CD4-positive, alpha-beta T cell treated with Interleukin-15 for 4 hours (primary cell): ENCODE measurements at regions not wholly inside any gene's neighbourhood (a gene's known extent, or its start where the extent isn't known, plus 50 kb on each side); places are given as distances from the start of the nearest gene placed in this dataset.
"Not testable (repeated sequence)": the region's sequence is repeated elsewhere in the genome, so short reads cannot be mapped to it uniquely, and the experiment has no call there.

ENCODE experiments used
- DNase-seq: peaks from one replicate; pipeline ENCODE4 v3.0.0-alpha.2; 2020; ENCODE audit warnings: low spot score

DNA sequence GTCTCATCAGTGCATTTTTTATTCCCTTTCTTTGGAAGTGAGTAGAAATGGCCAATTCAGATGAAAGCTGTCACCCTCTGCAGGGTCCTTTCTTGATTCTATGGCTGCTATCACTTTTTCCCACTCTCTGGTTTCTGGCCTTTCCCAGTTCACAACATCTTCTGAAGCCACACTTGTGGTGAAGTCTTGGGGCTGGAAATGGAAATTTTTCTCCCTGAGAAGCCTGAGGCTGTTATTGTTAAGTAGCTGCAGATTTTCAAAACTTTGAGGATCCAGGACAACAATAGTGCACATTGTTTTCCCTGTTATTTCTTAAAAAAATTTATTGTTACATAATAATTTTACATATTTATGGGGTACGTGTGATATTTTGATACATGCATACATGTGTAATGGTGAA, 250.3 kb upstream of the RASGRP1 start:
- no peak for DNase-seq

DNA sequence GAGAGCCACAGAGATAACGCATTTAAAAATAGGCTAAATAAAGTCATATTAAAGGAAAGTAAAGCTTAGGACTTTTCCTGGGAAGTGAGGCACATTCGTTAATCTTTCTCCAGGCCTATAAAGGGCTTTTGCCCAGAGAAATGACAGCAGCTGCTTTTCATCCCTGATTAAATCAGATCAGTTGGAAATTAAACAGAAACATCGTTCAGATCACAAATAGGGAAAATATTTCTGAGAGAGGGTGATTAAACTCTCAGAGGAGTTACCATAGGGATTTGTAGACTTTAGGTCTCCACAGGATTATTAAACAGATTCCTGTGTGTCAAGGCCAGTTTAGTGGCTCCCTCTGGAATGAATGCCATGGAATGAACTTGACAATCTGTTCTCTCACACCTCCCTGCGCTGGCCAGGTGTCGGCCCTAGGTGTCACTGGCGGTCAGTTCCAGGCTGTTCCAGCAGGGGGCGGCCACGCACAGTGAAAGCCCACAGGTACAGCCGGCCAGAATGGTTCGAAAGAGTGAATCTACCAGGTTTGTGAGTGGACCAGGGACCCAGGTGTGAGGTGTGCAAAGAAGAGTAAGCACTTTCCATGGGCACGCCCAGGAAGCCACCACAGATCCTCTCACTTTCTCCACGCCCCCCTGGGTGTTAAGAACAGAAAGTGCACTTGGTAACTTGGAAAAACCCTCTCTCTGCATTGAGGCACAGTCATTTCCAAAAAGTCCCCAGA, 253.0 kb upstream of the RASGRP1 start:
- DNase-seq = peak; percentile 80

DNA sequence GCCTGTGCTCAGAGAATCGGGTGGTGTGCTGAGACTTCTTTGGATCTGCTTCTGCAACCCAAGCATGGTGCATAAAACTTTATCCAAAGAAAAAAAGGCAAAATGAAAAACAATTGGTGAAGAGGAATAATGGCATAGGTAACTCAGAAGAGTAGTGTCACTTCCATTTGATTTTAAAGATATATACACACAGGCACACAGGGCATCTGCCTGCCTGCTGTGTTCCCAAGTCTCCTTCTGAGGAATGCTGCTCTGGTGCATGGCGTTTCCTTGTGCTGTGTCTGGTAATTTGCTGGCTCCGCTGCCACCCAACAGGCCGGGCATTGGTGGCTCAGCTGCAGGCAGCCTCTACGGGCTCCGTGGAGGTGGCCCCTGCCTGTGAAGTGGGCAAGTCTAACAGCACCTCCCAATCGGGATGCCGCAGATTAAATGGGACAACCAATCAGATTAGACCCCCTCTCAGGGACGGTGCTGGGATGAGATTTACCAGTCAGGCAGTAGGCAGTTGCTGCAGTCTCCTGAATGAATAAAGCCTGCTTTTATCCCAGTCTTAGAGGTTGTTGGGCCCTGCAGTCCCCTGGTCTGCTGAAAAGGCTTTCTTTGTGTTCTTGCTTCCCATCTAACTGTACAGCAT, 253.7 kb upstream of the RASGRP1 start:
- no peak for DNase-seq

DNA sequence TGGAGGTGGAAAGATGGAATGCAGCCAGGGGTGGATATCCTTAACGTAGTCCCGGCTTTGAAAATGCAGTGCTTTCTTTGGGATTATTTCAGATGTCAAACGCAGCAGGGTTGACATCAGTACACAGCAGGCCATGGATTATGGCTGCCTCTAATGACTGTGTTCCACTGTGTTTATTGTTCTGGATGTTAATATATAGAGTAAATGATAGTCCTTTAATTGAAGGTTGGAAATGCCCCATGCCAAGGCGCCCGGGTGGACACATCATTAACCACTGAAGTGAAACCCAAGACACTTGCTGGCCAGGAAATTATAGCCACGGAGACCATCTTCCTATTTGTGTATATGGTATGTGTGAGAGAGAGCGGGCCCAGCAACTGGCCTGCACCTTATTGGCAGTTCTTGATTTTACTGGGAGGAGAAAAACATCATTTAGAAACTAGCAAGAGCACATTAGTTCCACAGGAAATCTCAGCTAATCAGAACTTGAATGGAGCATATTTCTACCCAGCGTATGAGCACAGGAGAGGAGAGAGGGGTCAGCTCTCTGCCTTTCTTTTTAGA, 254.9 kb upstream of the RASGRP1 start:
- no peak for DNase-seq

DNA sequence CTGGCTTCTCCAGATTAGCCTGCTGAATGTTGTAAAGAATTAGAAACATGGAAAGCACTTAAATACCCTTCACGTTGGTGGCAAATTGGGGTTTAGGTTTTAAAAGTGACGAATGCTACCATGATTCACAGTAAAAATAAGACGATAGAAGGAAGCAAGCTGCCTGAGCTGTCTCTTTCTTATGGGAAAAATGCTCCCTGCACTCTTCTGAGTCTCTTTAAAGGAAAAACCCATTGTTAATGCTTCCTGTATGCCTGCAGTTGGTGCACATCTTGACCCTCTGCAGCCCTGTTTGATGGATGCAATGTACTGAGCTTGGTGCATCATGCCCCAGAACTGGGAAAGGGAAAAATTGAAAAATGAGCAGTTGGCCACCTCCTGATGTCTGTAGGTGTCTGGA, 258.6 kb upstream of the RASGRP1 start:
- no peak for DNase-seq

DNA sequence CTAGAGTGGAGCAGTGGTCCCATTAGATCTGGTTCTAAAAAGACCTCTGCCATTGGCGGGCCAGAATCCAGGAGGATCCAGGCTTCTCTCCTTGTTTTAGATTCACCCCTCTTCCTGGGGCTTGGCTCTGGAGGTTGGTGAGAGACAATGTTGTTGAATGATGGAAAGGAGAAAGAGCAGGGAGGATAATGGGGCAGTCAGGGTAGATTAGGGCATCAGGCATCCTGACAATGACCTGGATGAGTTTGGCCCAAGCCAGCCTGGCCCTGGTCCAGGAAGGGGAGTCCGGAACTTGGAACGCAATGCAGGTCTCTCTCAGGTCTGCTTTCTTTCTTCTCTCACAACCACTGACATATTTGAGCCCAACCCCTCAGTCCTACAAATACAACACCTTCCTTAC, 260.1 kb upstream of the RASGRP1 start:
- no peak for DNase-seq

DNA sequence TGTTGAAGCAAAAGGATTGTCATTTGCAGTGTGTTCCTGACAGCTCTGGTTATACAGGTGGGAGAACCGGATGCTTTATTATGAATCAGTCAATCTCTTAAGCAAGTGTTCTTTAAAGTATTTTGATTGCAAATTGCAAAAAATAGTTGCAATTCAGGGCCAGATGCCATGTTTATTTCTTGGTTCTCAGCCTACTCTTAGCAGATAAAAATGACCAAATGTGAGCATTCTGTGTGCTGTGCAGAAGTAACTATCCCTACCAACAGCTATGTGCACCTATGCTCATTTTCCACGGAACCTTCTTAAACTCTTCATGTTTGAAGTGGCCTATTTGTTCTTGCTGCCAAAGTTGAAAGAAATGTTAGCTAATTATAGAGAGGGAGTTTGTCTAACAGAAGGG, 262.3 kb upstream of the RASGRP1 start:
- no peak for DNase-seq

DNA sequence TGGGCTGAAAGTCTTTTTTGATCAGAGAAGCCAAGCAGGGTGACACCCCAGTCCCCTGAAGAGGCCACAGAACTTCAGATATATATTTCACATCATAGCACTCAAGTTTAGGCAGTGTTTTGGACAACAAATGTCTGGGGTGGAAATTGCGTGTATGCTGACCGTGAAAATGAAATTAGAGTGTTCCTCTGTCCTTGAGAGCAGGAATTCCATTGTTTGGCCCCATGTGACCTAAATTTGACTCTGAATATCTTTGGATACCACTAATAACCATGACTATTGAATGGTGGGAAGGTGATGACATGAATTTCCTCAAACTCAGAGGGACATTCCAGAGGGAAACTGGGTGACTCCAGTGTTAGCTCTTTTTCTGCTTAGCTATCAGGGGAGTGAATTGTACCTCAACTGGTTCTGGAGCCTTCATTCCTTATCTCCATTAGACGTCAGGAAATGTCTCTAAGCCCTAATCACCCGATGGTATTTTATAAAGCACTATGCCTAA, 263.5 kb upstream of the RASGRP1 start:
- DNase-seq = no peak

DNA sequence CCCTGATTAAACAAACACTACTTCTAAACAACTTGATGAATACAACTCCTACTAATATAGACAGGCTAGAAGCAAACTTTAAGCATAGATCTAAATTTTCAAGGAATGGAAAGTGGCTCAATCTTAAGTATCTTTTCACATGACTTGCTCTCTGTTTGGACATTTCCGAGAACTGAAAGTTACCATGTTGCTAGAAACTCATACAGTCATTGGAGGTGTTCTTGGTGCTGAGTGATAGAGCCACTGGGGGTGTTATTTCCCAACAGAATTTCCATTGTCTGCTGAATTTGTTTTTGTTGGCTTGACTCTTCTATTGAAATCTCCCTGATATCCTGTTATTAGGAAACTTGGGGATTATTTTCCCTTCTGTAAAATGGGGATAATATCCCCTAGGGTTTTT, 264.5 kb upstream of the RASGRP1 start:
- DNase-seq = no peak

DNA sequence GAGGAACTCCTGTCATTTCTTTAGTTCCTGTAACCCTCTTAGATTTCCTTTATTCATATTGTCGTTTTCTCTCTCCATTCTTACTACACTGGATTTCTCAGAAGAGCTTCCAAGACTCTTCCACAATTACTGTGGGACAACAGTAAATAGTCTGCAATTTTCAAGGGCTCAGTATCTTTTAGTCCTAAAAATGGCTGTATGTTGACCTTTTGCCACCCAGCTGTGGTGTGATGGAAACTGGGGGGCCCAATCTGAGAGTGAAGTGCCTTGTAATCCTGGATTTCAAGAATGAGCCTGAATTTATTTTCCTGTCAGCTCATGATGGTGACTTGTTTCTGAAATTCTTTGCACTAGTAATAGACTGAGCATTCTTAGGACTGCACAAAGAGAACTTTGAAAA, 277.6 kb upstream of the RASGRP1 start:
- no peak for DNase-seq

DNA sequence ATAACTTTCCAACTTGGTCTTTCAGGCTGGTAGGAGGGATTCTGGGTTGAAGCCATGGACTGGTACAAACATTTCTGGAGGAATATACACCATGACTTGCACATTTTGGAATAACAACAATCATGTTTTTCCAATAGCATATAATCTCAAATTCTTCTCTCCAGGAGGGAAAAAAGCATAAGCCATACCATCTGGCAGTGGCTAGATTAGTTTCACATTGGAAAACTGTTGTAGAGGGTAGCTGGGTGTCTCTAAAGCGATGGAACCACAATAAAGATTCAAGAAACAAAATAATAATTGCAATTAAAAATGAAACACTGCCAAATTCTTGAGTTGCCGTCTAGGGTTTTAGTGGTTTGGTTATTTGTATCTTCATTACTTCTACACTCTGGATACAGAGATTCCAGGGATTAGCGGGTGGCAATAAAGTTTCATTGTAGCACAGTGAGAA, 278.5 kb upstream of the RASGRP1 start:
- no peak for DNase-seq

DNA sequence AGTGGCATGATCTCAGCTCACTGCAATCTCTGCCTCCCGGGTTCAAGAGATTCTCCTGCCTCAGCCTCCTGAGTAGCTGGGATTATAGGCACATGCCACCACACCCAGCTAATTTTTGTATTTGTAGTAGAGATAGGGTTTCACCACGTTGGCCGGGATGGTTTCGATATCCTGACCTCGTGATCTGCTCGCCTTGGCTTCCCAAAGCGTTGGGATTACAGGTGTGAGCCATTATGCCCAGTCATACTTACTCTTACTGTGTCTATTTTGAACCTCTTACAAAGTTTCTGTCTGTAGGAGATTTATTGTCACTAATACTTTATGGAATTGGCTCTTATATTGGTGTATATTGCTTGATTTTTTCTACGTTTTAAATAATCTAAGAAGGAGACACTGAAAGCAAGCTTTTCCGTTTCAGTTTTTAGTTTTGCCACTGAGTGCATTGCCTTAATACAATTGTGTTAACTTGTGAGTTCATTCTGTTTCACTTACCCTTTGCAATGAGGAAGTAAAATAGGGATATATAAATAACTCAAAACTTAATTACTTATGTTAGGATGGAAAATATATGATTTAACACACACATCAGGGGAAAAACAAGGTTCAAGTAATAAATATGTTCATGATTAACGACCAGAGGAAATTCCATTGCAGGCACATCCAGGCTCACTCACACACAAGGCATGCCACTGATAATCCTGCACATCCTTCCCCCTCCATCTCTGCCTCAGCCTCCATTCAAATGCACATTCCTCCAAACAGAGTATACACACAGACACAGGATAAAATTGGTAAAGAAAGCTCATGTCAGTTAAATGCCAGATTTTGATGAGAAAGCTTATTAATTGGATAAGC, 279.3 kb upstream of the RASGRP1 start:
- no peak for DNase-seq

DNA sequence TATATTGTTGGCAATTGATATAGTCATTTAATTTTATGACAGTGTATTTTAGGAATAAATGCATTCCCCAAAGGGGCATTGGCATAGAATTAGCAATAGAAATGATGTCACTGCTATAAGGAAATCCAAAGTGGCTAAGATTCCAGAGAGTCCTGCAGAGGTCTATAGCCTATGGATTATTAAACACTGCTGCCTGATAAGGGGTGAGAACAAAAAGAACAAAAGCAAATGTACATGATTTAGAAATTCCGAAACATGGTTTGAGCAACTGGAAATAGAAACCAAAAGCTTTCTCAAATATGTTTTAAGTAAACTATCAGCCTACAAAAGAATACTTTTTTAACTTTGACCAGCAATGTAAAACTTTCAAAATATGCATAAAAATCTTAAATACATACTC, 280.1 kb upstream of the RASGRP1 start:
- DNase-seq = no peak

DNA sequence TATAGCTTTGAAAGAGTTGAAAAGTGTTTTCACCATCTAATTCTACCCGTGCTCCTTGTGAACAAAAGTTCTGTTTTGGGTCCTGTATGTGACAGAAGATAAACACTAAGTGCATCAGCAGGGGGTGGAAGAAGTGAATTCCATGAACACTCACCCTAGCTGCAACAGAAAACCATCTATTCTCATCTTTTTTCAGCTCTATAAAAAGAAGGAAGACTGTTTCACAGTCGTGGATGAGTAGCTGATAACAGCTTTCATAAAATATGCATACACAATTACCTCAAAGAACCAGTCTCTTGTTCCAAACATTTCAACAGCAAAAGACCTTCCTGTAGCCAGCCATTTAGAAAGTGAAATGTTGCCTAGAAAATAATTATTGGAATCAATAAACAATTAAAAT, 281.7 kb upstream of the RASGRP1 start:
- DNase-seq = no peak

DNA sequence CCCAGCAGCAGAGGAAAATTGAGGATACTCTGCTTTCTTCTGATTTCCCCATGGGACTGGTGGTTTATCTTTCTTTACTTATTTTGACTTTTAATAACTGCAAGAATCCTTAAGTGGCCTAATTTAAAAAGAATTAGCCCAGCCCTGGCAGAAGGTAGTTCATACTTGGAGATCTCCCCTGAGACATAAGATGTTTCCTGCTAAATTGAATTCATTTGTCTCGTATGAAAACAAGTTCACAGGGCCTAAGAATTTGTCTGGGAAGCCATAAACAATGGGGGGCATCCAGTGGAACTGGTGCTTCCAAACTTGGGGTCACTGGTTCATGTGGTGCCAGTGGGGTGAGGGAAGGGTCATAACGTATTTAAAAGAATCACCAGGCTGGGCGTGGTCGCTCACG, 283.1 kb upstream of the RASGRP1 start:
- no peak for DNase-seq

DNA sequence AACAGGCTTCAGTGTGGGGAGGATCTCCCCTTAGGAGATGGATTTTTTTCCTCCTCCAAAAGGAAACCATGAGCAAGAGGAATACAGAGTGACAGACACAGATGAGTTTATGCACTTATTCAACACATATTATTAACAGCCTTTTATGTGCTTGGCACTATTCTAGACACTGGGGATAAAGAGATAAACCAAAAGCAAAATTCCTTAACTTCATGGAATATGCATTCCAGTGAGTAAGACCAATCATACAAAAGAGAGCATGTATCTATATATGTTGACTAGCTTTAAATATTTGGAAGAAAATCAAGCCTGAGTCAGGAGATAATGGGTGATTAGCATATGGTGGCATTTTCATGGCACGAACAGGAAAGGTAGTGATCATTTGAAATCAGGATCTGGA, 284.4 kb upstream of the RASGRP1 start:
- no peak for DNase-seq

DNA sequence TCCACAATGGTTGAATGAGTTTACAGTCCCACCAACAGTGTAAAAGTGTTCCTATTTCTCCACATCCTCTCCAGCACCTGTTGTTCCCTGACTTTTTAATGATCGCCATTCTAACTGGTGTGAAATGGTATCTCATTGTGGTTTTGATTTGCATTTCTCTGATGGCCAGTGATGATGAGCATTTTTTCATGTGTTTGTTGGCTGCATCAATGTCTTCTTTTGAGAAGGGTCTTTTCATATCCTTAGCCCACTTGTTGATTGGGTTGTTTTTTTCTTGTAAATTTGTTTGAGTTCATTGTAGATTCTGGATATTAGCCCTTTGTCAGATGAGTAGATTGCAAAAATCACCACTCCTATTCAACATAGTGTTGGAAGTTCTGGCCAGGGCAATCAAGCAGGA, 287.6 kb upstream of the RASGRP1 start:
- DNase-seq = not testable (repeated sequence)

DNA sequence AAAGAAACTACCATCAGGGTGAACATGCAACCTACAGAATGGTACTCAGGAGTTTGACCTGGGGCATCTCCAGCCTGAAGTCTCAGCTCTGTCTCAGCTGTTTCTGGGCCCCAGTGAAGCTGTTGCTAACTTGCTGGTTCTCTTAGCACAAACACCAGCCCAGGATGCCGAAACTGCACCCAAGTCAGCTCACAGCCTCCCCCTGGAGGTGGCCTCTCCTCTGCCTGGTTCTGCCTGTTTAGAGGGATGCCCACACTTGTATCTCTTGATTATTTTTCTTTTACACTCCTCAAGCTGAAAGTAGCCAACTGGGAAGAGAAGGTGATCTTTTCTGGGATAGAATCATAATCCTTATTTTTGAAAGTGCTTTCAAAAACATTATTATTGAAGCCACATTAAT, 289.0 kb upstream of the RASGRP1 start:
- DNase-seq = peak; percentile 14

DNA sequence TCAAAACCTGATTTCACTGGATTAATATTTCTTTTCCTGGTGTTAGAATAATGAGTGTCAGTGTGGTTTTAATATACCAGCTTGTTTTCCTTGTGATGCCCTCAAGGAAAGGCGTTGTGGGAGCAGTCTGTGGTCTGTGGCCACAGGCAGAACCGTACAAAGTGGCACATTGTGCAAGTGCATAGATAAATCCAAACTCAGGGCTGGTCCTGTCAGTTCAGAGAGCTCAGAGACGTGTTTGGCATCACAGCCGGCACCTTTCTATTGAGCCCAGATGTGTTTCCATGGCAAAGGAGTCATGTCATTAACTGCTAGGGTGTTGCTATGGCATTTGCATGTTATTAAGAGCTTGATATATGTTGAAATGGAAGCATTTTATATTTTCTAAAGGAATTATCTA, 289.9 kb upstream of the RASGRP1 start:
- DNase-seq = no peak

DNA sequence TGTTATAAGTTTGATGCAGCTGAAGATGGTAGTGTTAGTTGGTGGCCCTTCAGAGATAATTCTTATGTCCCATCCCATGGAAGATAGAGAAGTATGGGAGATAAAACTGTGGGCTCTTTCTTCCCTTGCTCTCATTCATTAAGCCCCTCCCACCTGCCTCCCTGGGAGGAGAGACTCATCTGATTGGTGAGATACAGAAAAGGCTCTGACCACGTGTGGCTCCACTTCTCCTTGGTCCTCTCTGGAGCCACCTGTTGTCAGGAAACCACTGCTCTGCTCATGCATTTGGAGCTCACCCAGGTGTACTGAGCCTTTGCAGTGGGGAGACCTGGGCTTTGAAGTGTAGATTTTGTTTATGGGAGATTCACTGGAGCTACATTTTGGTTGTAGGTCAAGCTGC, 293.2 kb upstream of the RASGRP1 start:
- no peak for DNase-seq

DNA sequence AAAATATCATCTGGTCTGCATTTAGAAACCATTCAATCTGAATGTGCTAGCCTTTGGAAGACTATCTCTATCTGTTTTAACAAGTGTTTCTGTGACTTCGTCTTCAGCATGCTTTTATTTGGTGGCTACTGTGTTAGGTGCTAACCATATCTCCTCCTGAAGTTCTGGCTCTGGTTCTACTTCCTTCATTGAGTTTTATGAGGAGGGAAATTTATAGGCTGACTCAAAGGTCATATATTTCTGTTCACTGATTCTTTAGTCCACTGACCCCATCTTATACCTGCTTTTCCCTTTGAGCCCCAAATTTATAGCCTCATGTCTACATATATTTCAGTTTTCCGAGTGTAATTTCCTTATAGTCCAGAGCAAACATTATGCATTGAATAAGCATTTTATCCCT, 295.0 kb upstream of the RASGRP1 start:
- DNase-seq = no peak

DNA sequence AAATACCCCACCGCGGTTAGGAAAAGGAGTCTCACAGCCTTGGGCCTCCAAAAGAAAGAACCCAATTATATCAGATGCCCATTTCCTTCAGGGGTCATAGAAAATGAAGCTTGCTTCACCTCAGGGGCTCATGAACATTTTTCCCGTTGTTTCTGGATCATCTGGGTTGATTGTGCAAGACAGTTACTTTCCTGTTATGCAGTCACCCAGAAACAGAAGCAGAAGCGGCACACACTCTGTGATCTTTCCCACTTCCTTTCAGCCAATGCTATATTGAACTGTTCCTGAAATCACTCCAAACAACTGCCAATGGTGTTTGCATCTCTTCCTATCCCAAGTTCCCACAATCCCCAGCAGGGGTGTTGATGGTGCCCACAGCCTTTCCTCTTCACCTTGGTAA, 295.6 kb upstream of the RASGRP1 start:
- no peak for DNase-seq

DNA sequence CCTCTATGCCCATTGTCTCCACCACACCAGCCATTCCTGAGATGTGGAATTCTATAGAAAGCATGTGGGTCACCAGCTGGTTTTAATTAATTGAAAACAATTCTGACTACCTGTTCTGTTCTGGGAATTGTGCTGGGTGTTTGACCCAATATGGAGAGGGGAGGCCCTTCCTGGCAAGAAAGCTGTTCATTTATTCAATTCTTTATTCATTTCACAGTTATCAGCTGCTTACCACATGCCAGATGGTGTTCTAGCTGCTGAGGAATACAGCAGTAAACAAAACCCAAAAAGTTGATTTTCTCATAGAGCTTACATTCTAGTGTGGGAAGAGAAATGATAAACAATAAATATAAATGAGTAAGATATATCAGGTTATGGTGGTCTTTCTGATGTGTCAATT, 296.1 kb upstream of the RASGRP1 start:
- DNase-seq = no peak
